Stimulated activated CD4-positive, alpha-beta T cell treated with anti-CD3 and anti-CD28 coated beads, Interleukin-1b, Interleukin-23, amount 100 ng/mL, for 24 hours (primary cell): ENCODE measurements at regions not wholly inside any gene's neighbourhood (a gene's known extent, or its start where the extent isn't known, plus 50 kb on each side); places are given as distances from the start of the nearest gene placed in this dataset.

Experiments
- DNase-seq, 4 experiments: peaks; one replicate each; pipeline ENCODE4 v3.0.0-alpha.2; 2020; ENCODE audit warnings: low read depth in 4 of 4, low spot score in 1 of 4

DNA sequence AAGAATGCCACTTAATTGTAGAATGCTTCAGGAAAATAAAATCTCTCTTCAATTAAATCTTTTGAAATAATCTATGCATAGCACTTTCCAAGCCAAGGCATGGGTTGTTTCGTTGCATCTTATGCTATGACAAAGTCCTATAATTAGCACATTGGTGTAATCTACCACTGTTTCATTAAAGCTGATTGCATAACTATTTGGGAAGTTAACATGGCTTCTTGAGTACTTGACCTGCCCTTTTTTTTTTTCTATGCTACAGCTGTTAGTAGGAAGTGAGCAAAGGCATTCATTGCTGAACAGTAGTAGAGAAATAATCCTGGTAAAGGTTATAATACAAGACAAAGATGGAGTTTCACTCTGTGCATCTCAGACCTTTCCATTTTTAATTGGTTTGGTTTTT lies 557.2 kb upstream of the CELF2 start:
- no peak for DNase-seq

DNA sequence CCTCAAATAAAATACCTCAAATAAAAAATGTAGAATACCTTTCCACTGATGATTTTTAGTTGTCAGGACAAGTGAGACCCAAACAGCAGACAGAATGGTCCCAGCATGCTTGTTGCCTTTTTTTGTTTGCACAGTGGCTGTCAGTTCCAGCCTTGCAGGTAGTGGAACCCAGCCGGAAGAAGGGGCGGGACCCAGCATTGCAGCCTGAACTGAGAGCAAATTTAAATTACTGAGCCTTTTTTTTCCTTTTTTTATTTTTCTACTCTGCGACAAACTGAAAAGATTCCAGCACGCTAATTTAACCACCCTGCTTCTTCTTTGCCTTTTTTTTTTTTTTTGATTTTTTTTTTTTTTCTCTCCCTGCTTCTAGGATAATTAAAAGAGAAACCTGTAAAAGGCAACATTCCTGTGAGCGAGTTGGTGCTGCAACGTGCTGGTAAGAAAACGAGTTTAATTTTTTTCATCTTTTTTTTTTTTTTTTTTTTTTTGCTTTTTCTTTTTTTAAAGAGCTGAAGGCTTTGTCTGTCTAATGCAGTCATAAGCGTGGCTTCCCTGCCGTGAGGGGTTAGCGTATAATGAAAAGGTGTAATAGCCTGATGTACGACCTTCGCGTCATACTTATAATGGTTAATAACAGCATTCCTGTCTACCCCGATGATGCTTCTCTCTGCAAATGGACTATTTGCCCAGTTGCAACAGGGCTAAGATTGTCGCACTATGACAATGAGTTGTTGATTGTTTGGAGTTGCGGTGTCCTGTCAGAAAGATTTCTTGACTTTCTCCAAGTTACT lies 555.3 kb upstream of the CELF2 start:
- no peak for DNase-seq

DNA sequence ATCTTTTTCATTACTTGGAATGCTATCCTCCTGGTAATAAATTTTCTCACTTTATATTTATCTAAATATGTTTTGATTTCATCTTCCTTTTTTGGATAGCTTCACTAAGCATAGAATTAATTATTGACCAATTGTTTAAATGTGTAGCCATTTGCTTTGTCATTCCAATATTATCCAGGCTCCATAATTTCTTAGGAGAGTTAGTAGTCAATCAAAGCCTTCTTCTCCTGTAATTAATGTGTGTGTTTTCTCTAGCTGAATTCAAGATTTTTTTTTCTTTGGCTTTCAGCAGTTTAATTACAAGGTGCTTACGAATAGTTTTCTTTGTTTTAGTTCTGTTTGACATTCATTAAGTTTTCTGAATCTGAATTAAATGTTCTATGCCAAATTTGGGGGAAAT lies 545.9 kb upstream of the CELF2 start:
- no peak for DNase-seq

DNA sequence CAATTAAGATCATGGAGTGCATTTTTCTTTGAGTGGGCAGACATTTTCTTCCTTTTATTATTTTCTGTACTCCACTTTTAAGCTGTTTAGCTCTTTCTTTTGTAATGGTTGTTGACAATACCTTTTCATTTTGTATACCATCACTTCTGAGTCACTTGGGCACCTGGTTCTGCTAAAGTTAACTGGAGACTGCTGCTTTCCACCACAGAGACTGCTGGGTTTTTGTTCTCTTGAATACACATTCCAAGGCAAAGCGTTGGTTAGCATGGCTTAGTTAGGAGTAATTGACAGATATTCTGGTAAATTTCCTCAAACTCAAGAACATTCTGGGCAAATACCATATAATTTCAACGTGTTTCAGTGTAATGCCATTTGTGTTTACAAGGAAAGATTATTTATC lies 541.9 kb upstream of the CELF2 start:
- DNase-seq: no peak

DNA sequence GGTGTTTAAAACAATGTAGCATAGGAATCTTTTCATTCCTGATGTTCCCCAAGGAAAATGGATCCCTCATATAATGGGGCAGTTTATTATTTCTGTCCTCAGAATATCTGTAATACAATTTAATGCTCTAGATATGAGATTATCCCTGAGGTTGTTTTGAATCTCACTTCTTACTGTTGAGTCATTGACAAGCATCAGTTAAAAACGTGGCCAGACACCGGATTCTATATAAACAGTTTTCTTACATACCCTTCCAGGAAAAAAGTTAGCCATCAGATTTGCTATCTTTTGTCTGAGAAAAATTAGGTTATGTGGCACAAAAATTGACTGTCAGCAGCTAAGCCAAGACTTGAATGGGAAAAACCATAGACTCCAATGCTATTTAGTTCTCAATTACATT lies 539.8 kb upstream of the CELF2 start:
- DNase-seq: no peak

DNA sequence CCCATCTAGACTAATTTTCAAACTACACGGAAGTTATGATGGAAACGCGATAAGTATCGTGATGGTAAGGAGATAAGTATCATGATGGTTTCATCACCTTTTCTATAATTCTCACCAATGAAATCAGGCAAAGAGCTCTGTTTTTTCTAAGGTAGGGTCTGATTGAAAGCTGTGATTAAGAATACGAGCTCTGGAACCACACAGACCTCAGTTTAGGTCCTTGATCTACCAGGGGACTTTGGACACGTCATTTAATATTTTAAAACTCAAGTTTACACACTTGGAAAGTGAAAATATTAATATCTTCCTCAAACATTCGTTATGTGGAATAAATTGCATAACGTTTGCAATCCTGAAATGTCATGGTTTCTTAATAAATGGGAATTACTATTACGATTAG lies 538.2 kb upstream of the CELF2 start:
- DNase-seq: no peak

DNA sequence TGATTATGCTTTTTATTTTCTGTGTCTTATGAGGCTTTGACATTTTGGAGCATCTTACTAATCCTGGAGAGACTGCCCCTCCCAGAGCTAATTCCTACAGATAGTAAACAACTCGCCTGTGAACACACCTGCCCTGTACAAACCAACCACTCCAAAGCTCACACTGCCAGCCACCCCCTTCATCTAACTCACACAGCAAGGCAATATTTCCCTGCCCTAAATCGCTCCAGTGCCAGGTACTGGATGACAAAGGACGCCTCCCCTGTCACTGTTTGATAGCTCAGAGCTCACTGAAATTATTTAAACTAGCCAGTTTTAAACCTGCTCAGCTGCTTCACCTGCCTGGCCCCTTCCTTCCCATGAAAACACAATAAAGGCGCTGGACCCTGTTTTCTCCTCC lies 535.1 kb upstream of the CELF2 start:
- no peak for DNase-seq

DNA sequence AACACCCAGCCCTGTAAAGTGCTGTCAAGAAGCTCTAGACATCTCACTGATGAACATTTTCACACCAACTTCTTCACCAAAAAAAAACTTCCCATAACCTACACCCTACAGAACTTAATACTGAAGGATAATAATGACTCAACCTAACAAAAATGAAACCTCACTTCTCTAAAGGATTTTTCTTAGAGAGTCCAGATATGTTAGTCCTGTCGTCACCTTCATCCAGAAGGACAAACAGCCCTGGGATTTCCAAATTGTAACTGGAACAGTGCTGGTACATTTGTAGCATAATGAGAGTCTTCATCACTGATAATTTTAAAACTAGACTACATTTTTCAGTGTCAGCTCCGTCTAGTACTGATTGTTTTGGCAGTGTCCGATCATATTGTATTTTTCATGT lies 528.6 kb upstream of the CELF2 start:
- no peak for DNase-seq

DNA sequence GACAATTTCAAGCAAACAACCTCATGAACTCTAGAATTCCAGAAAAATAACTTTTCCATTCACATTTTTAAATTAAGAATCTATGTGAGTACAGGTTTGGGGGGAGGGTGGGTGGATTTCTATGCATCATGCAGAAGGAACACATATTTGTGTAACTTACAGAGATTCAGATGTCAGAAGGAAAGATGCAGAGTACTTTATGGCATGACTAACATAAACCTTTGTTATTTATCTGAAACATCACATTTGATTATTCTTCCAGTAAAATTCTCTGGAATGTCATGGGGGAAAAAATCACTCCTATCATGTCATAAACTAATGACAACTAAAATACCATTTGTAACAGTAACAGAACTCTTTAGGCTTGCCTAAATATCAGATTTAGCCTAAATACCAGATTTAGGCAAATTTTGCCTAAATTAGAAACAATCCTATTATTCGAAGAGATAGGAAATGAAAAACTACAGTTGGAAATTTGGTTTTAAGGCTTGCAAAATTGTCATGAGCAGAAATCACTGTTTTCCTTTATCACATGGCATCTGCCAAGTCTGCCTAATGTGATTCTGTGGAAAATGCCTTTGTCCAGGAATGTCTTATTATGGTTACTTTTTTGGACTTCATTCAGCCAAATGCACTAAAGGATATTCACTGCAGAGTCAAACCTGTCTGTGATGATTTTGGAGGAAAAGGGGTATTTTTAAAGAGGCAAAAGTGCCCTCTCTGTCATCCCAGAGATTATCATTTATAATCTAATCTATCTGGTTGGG lies 527.7 kb upstream of the CELF2 start:
- no peak for DNase-seq

DNA sequence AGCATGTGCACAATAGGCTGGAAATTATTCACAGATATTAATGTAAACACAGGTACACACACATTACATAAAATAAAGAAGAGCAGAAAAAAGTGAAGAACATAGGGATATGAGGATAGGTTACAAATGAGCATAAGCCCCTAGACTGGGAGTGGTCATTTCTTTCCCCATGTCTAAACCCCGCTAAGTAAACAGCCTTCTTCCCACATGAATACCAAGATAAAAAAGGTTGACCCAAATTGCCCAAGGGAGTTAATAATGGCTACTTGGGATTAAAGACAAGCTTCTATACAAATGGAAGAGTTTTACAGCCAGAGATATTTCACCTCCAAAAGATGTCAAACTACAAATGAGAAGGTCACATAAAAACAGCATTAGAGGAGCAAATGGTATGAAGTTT lies 527.1 kb upstream of the CELF2 start:
- no peak for DNase-seq

DNA sequence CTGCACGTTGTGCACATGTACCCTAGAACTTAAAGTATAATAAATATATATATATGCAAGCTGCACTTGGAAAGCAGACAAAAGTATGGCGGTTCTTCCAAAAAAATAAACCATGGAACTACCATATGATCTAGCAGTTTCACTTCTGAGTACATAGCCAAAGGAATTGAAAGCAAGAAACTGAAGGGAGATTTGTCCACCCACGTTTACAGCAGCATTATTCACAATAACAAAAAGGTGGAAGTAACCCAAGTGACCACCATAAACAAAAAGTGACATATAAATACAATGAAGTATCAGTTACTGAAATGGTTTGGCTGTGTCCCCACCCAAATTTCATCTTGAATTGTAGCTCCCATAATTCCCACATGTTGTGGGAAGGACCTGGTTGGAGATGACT lies 525.3 kb upstream of the CELF2 start:
- DNase-seq: no peak

DNA sequence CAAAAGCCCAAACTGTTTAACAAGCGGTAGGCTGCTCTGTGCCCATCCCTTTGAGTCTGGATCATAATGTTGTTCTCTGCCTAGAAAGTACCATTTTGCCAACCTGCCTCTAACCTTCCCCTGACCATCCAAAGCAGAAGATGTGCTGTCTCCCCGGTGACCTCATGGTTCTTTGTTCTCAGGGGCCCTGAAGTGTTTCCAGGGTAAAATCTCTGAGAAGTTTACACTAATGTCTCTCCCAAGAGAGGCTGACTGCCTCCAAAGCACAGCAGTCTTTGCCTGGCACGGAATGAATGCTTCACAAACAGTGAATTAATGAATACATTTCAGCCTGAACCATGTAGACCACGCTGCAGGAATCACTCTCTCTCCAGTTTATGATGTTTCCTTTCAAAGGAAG lies 523.8 kb upstream of the CELF2 start:
- DNase-seq: no peak

DNA sequence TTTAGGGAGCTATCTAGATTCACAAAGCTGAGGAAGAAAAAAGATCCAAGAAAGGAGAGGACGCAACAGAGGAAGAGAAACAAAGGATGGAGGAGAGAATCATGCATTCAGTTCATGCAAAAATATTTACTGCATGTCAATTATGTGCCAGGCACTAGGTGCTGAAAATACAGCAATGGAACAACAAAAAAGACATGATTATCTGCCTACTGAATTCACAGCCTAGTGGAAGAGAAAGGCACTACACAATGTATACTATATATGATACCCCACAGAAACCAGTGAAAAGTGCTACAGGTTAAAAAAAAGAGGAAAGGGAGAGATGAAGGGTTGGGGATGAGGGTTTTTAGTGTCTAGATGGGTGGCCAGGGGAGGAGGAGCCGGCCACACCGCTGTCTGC lies 520.4 kb upstream of the CELF2 start:
- DNase-seq: no peak

DNA sequence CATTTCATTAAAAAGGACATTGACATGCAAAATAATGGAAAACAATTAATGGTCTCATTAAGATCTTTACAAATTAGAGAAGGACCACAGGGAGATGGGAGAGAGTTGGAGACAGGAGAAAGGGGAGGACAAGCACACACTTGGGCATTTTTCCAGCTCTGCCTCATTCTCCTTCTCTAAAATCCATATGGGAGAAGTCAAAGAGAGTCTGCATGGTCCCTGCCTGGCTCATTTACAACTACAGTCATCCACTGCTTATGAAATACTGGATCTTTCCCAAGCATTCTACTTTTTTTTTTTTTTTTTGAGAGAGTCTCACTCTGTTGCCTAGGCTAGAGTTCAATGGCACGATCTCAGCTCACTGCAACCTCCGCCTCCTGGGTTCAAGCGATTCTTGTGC lies 518.9 kb upstream of the CELF2 start:
- DNase-seq: no peak

DNA sequence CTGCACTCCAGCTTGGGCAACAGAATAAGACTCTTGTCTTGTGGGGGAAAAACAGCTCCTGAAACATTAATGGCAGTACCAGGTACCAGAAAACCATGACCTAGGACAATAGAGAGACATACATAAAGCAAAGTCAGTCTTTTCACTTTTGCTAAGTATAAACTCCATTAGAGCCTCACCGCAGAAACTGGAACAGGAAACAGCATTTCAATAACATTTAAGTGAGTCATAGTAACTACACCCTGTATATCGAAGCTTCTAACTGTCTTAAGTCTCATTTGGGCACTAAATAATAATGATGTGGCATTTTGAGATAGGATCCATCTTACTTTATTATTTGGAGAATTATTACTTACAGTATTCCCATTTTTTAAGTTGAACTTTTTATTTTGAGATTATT lies 517.8 kb upstream of the CELF2 start:
- DNase-seq: no peak

DNA sequence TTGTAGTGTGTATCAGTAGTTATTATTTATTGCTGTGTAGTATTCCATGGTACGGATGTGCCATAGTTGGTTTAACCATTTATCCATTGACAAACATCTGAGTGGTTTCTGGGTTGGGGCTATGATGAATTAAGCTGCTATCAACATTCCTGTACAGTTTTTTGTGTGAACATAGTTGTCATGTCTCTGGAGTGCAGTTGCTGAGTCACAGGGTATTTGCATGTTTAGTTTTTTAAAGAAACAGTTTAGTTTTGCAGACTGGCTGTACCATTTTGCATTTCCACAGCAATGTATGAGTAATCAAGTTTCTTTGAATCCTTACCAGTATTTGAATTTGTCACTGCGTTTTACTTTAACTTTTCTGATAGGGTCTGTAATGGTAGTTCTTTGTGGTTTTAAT lies 516.7 kb upstream of the CELF2 start:
- no peak for DNase-seq

DNA sequence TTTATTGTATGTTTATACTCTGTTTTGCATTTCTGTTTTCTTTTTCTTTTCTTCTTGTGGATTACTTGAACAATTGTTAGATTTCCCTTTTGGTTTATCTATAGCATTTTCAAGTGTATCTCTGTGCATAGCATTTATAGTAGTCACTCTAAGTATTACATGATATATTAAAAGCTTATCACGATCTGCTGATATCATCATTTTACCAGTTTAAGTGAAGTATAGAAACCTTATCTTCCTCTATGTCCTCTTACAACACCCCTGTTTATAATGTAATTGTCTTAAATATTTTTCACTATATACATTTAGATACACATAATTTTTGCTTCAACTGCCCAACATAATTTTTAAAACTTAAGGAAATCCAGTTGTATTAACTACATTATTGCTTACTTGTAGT lies 513.9 kb upstream of the CELF2 start:
- DNase-seq: no peak

DNA sequence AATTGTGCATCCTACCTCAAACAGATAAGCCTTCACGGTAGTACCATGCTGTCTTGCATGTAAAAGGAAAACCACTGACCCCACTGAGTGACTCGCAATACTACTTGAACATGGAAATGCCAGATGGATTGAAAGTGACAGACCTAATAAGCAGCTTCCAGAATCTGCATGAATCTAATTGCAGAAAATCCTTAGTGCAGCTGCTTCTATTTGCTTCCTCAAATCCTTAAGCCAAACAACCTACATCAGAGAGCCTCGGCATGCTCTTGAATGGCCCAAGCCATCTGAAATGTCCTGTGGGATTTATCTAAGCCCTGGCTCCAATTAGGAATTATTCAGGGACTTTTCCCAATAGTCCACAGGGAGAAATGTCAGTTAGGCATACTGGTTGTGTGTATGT lies 509.5 kb upstream of the CELF2 start:
- no peak for DNase-seq

DNA sequence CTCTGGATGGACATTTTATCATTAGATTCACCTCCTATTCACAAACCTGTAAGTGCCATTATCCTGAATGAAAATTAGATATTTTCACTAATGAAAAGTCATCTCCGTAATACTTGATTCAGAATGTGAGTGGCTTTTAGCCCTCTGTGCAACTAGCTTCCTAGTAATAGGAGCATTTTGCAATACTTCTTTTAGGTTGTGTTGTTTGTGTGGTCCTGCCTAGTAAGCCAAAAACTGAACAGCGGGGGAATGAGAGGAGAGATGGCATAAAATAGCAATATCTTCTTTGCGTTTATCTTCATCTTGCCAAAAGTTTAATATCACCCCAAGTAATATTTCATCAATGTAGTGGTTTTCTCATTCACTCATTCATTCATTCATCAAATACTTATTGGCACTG lies 507.5 kb upstream of the CELF2 start:
- DNase-seq: no peak

DNA sequence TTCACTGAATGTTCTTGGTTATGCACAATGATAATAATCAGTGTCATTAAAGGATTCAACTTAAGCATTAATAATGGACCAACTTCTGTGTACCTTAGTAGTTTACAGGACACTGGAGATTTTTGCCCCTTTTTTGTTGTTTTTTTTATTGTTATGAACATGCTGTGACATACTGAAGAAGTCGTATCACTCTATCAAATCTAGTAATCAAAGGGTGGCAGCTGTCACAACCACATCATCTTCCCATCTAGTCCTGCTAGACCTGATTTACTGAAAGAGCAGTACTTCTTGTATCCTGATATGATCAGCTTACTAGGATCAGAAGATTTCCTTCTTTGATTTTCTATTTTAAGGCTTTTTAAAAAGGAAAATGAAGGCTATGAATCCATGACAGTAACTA lies 504.6 kb upstream of the CELF2 start:
- DNase-seq: no peak

DNA sequence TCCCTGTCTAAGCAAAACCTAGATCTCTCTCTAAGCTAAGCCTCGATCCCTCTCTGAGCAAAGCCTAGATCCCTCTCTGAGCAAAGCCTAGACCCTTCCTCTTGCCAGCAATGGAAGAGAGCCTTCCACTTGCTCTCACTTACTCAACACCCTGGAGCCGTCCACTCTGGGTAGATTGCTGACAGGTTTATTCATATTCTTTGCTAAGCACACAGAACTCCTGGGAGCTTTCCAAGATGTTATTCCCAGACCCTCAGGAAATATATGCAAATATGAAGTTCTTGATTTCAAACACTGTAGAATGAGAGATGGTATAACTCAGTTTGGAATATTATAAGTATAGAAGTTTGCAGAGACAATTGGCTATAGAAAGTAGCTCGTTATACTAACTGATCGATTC lies 503.8 kb upstream of the CELF2 start:
- DNase-seq: no peak

DNA sequence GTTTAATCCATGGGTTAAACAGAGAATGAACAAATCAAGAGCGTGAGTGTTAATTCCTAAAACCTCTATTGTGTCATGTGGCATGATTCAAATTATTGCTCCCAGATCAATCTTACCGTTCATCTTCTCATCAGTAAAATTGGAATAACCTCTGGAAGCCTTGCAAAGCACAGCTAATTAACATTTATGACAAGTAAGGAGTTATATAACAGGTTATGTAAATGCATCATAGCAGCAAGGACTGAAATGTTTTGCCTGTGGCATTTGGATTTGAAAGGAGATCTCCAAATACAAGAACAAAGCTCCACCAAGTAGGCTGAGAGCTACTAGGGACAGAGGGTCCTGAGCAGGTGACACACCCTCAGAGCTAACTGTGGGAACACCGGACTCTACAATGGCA lies 502.9 kb upstream of the CELF2 start:
- DNase-seq: no peak
